IMR-90 (cell line): ENCODE measurements at regions not wholly inside any gene's neighbourhood (a gene's known extent, or its start where the extent isn't known, plus 50 kb on each side); places are given as distances from the start of the nearest gene placed in this dataset.

ENCODE experiments used
- ATAC-seq: fragments of 200-7000 bp; cut with Tn5 transposase; 2 replicates; pipeline ENCODE4 v1.9.1; 2020; ENCODE audit warnings: low read depth, mild to moderate bottlenecking, moderate library complexity
- BruUV-seq: library from RNA; stranded (reverse); fragments of 400-500 nt; replicated peaks from 2 replicates; lab custom pipeline; 2021; lab: Mats Ljungman, UMichigan
- CTCF ChIA-PET: fragments of 300-600 bp; formaldehyde crosslinking; extraction: SDS; loops from one replicate; lab custom pipeline; 2021; ENCODE audit warnings: antibody characterized with exemption; lab: Yijun Ruan, JAX
- POLR2A ChIA-PET: fragments of 300-600 bp; sonication (Branson Sonifier 250); formaldehyde crosslinking; loops from one replicate; lab custom pipeline; 2022; ENCODE audit warnings: antibody characterized with exemption; ENCODE audit not compliant: unreplicated experiment; lab: Charles Lee
- DNase-seq: peaks from one replicate; pipeline ENCODE4 v3.0.0; 2013
- H2AFZ ChIP-seq: replicated peaks from 2 replicates; pipeline ENCODE3; 2013; ENCODE audit warnings: low read length, mild to moderate bottlenecking; ENCODE audit not compliant: poor library complexity
- H2AK5ac ChIP-seq: 2 replicates; pipeline ENCODE4 v1.6.1; 2013; ENCODE audit warnings: low read depth, low read length, inconsistent platforms
- H2AK9ac ChIP-seq: replicated peaks from 2 replicates; pipeline ENCODE3; 2013; ENCODE audit warnings: mild to moderate bottlenecking, low read depth, low read length, moderate library complexity; ENCODE audit not compliant: poor library complexity
- H2BK120ac ChIP-seq: 2 replicates; pipeline ENCODE4 v1.6.1; 2013; ENCODE audit warnings: low read depth, low read length, inconsistent platforms
- H2BK15ac ChIP-seq: 3 replicates; pipeline ENCODE4 v1.6.1; 2013; ENCODE audit warnings: low read depth, low read length, inconsistent platforms
- H2BK20ac ChIP-seq: 2 replicates; pipeline ENCODE4 v1.6.1; 2013; ENCODE audit warnings: low read depth, mild to moderate bottlenecking, inconsistent platforms, low read length, moderate library complexity
- H2BK5ac ChIP-seq: 2 replicates; pipeline ENCODE4 v1.6.1; 2013; ENCODE audit warnings: mild to moderate bottlenecking, low read depth, low read length, inconsistent platforms; ENCODE audit not compliant: poor library complexity, severe bottlenecking
- H3K14ac ChIP-seq: replicated peaks from 2 replicates; pipeline ENCODE4 v1.6.1; 2013; ENCODE audit warnings: low read depth, low read length, inconsistent platforms
- H3K18ac ChIP-seq: 2 replicates; pipeline ENCODE4 v1.6.1; 2013; ENCODE audit warnings: low read depth, low read length, control low read depth
- H3K23ac ChIP-seq: 2 replicates; pipeline ENCODE4 v1.6.1; 2013; ENCODE audit warnings: low read depth, low read length, inconsistent platforms
- H3K27ac ChIP-seq: 2 replicates; pipeline ENCODE4 v1.5.1; 2013; ENCODE audit warnings: mild to moderate bottlenecking, control low read depth, low read length; ENCODE audit not compliant: insufficient read depth
- H3K27me3 ChIP-seq: 2 replicates; pipeline ENCODE4 v1.6.1; 2013; ENCODE audit warnings: low read length; ENCODE audit not compliant: control insufficient read depth, insufficient read depth
- H3K36me3 ChIP-seq: 2 replicates; pipeline ENCODE4 v1.6.1; 2013; ENCODE audit warnings: low read length, mixed read lengths; ENCODE audit not compliant: control insufficient read depth, insufficient read depth
- H3K4ac ChIP-seq: 2 replicates; pipeline ENCODE4 v1.6.1; 2013; ENCODE audit warnings: low read depth, low read length, inconsistent platforms
- H3K4me1 ChIP-seq: 2 replicates; pipeline ENCODE4 v1.6.1; 2013; ENCODE audit warnings: low read length, mixed read lengths; ENCODE audit not compliant: control insufficient read depth, insufficient read depth
- H3K4me2 ChIP-seq: 2 replicates; pipeline ENCODE4 v1.6.1; 2013; ENCODE audit warnings: low read depth, mild to moderate bottlenecking, control low read depth, low read length, moderate library complexity
- H3K4me3 ChIP-seq: 2 replicates; pipeline ENCODE4 v1.5.1; 2013; ENCODE audit warnings: low read depth, mild to moderate bottlenecking, control low read depth, low read length, moderate library complexity; ENCODE audit not compliant: insufficient read depth
- H3K56ac ChIP-seq: 2 replicates; pipeline ENCODE4 v1.6.1; 2013; ENCODE audit warnings: low read length, inconsistent platforms; ENCODE audit not compliant: insufficient read depth; ENCODE audit errors: extremely low read depth
- H3K79me1 ChIP-seq, 2 experiments: 2 replicates each; pipeline ENCODE4 v1.6.1; 2013; ENCODE audit warnings: low read length in 2 of 2, inconsistent platforms in 1 of 2, low read depth in 1 of 2
- H3K9ac ChIP-seq: 2 replicates; pipeline ENCODE4 v1.6.1; 2013; ENCODE audit warnings: low read depth, low read length, control low read depth
- H3K9me1 ChIP-seq: 2 replicates; pipeline ENCODE4 v1.6.1; 2013; ENCODE audit warnings: low read length, inconsistent platforms; ENCODE audit not compliant: insufficient read depth
- H3K9me3 ChIP-seq: 2 replicates; pipeline ENCODE4 v1.6.1; 2013; ENCODE audit warnings: low read length; ENCODE audit not compliant: control insufficient read depth, insufficient read depth
- H4K20me1 ChIP-seq: 2 replicates; pipeline ENCODE4 v1.6.1; 2013; ENCODE audit warnings: low read length, inconsistent platforms; ENCODE audit not compliant: insufficient read depth
- H4K5ac ChIP-seq: 2 replicates; pipeline ENCODE4 v1.6.1; 2013; ENCODE audit warnings: mild to moderate bottlenecking, low read depth, low read length, control low read depth
- H4K8ac ChIP-seq, 2 experiments: 2 replicates each; pipeline ENCODE4 v1.6.1; 2013; ENCODE audit warnings: low read depth in 2 of 2, low read length in 2 of 2, control low read depth in 1 of 2, inconsistent platforms in 1 of 2
- H4K91ac ChIP-seq: 2 replicates; pipeline ENCODE4 v1.6.1; 2013; ENCODE audit warnings: low read depth, low read length, inconsistent platforms; ENCODE audit not compliant: insufficient read depth
- BHLHE40 ChIP-seq: fragments of 150-350 bp; IDR thresholded peaks from 2 replicates; pipeline ENCODE4 v1.6.1; 2016; ENCODE audit warnings: mild to moderate bottlenecking, low read depth, low read length
- CEBPB ChIP-seq: IDR thresholded peaks from 2 replicates; pipeline ENCODE4 v1.6.1; 2012; ENCODE audit warnings: low read depth, low read length, improper control_type of control experiment
- CHD1 ChIP-seq: IDR thresholded peaks from 2 replicates; pipeline ENCODE4 v1.6.1; 2012; ENCODE audit warnings: low read depth, low read length, improper control_type of control experiment
- CTCF ChIP-seq: conservative IDR thresholded peaks from 2 replicates; pipeline ENCODE4 v1.5.1; 2012; ENCODE audit warnings: mild to moderate bottlenecking, low read depth, low read length, improper control_type of control experiment
- ELK1 ChIP-seq: fragments of 150-350 bp; IDR thresholded peaks from 2 replicates; pipeline ENCODE4 v1.6.1; 2016; ENCODE audit warnings: low read depth, mild to moderate bottlenecking, low read length, moderate library complexity, borderline replicate concordance
- FOS ChIP-seq: fragments of 150-350 bp; IDR thresholded peaks from 2 replicates; pipeline ENCODE4 v1.6.1; 2016; ENCODE audit warnings: low read depth, low read length
- MAFK ChIP-seq: IDR thresholded peaks from 2 replicates; pipeline ENCODE4 v1.6.1; 2012; ENCODE audit warnings: low read depth, low read length, improper control_type of control experiment
- MAZ ChIP-seq: IDR thresholded peaks from 2 replicates; pipeline ENCODE4 v1.6.1; 2012; ENCODE audit warnings: low read depth, mild to moderate bottlenecking, low read length, improper control_type of control experiment, moderate library complexity, borderline replicate concordance
- NFE2L2 ChIP-seq: fragments of 150-350 bp; IDR thresholded peaks from 2 replicates; pipeline ENCODE4 v1.6.1; 2016; ENCODE audit warnings: low read depth, mild to moderate bottlenecking, low read length
- POLR2A ChIP-seq: IDR thresholded peaks from 2 replicates; pipeline ENCODE4 v1.6.1; 2012; ENCODE audit warnings: mild to moderate bottlenecking, low read depth, low read length
- RAD21 ChIP-seq: IDR thresholded peaks from 2 replicates; pipeline ENCODE4 v1.6.1; 2012; ENCODE audit warnings: low read length, improper control_type of control experiment
- RCOR1 ChIP-seq: IDR thresholded peaks from 2 replicates; pipeline ENCODE4 v1.6.1; 2012; ENCODE audit warnings: mild to moderate bottlenecking, low read length, improper control_type of control experiment; ENCODE audit not compliant: insufficient replicate concordance
- RFX5 ChIP-seq: IDR thresholded peaks from 2 replicates; pipeline ENCODE4 v1.8.0; 2012; ENCODE audit warnings: low read depth, mild to moderate bottlenecking, low read length, moderate library complexity
- SMC3 ChIP-seq: fragments of 150-350 bp; IDR thresholded peaks from 2 replicates; pipeline ENCODE4 v1.6.1; 2016; ENCODE audit warnings: low read depth, mild to moderate bottlenecking, antibody characterized with exemption, low read length, moderate library complexity
- USF2 ChIP-seq: fragments of 150-350 bp; IDR thresholded peaks from 2 replicates; pipeline ENCODE4 v1.6.1; 2017; ENCODE audit warnings: mild to moderate bottlenecking, antibody characterized with exemption, low read length, low read depth
- WGBS, 2 experiments: methylation state at CpG; one replicate each; pipeline versions ENCODE4 v1.1.5 to v1.1.7; 2013; ENCODE audit warnings: missing lambda C conversion rate in 2 of 2; ENCODE audit not compliant: insufficient read length in 1 of 2; ENCODE audit errors: extremely low coverage in 2 of 2; 5-methylcytosine and 5-hydroxymethylcytosine counted together
- dilution Hi-C: fragments of 300-500 bp; cut with HindIII; formaldehyde crosslinking; loops from one replicate; pipeline ENCODE4 v1.14.3; 2018; ENCODE audit warnings: low sequenced_read_pairs; ENCODE audit not compliant: unreplicated experiment
- in situ Hi-C: fragments of 300-500 bp; cut with MboI; formaldehyde crosslinking; loops from 3 replicates; pipeline ENCODE4 v1.14.3; 2019; ENCODE audit warnings: low sequenced_read_pairs, inconsistent platforms, mixed read lengths
- intact Hi-C: fragments of 100-400 bp; cut with micrococcal nuclease; formaldehyde crosslinking; loops from 2 replicates; pipeline ENCODE4 v1.10.0; 2022

- Histone ChIP-seq H3K9me1 (0 out of 2 replicates have a peak, but pooled peaks cover 6% of the 10 kb centered on the region), H3K14ac (no peak overlapping the region), H3K79me1 (no peaks in the 10 kb centered on the region), H3K4me2 (no peak overlapping the region), H2AK9ac (no peak overlapping the region), H3K27me3 (peaks cover 10% of the 10 kb centered on the region), H3K36me3 (no peaks in the 10 kb centered on the region), H3K4me3 (no peak overlapping the region), H2AFZ (no peak overlapping the region), H3K18ac (no peak overlapping the region), H3K27ac (no peak overlapping the region), H2BK120ac (no peak overlapping the region), H2BK20ac (no peak overlapping the region), H4K5ac (no peak overlapping the region), H3K9me3 (peaks cover 5% of the 10 kb centered on the region), H3K4ac (no peak overlapping the region), H3K4me1 (peaks cover 7% of the 10 kb centered on the region), H4K91ac (no peak overlapping the region), H2AK5ac (no peak overlapping the region), H2BK5ac (no peak overlapping the region), H4K20me1 (no peaks in the 10 kb centered on the region), H3K9ac (no peak overlapping the region), H2BK15ac (no peak overlapping the region), H4K8ac (no peak overlapping the region), H3K56ac (no peak overlapping the region), H3K23ac (no peak overlapping the region)
- dilution Hi-C loops (no loop called here), in situ Hi-C loops (no loop called here), intact Hi-C loops (no loop called here)
- 86% methylated on average over 2 of the region's 12 CpGs; no CpG with 5 or more reads in 1 of the 2 experiments for WGBS, 2 experiments
- ATAC-seq (no peak), DNase-seq (no peak)
- BruUV-seq, result no TSS peak
- POLR2A ChIA-PET, result no interaction called here
- CTCF ChIA-PET, result no interaction called here
- TF ChIP-seq CEBPB (no peak), RAD21 (no peak), ELK1 (no peak), USF2 (no peak), BHLHE40 (no peak), SMC3 (no peak), CHD1 (no peak), FOS (no peak), RFX5 (no peak), RCOR1 (no peak), MAFK (no peak), MAZ (no peak), POLR2A (no peak), CTCF (no peak), NFE2L2 (no peak)
These were observed 558.5 kb downstream of the MN1 start for GRCh38 chr22:27242917-27243589.
